ENCODE measurements at regions not wholly inside any gene's neighbourhood (a gene's known extent, or its start where the extent isn't known, plus 50 kb on each side); places are given as distances from the start of the nearest gene placed in this dataset.

DNA sequence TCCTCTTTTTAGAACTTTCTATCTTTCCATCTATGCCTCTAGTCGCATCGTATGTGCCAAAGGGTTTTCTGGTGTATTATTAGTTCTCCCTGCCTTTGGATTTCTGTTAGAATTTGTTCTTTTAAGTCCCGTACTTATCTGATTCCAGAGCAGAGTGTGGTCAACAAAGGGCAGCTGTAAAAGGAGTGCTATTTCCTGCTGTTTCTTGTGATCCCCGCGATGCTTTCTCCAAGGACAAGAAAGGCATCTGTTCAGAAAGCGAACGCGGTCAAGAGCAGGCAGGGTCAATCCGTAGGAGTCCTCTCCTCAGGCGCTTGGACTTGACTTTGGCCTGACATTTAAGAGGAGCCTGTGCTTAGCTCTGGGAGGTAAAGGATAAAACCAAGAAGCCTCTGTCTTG, 1152.1 kb upstream of the AUTS2 start:
- WGBS = 67% methylated on average over 10 of the region's 10 CpGs
- no peak overlapping the region for H3K27ac ChIP-seq (ENCODE audit: low read depth in 1 of 2, low read length in 2 of 2)
- no peaks in the 10 kb centered on the region for H3K27me3 ChIP-seq (ENCODE audit: control insufficient read depth in 4 of 4, insufficient read depth in 4 of 4, low read length in 3 of 4)
- no peak overlapping the region for H3K9ac ChIP-seq (ENCODE audit: low read depth in 1 of 2, low read length in 2 of 2)
- TF ChIP-seq FOXA2 (IDR thresholded peaks at IDR 0.05) = no peak
- no peak for TF ChIP-seq EGR1 (IDR thresholded peaks at IDR 0.05; ENCODE audit: low read depth in 2 of 2)
- no peak for TF ChIP-seq JUND (IDR thresholded peaks at IDR 0.05)
- TF ChIP-seq NR2F2 (IDR thresholded peaks at IDR 0.05) = no peak
- TF ChIP-seq, protein P1, sequence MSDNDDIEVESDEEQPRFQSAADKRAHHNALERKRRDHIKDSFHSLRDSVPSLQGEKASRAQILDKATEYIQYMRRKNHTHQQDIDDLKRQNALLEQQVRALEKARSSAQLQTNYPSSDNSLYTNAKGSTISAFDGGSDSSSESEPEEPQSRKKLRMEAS (IDR thresholded peaks at IDR 0.05) = no peak
- H3K4me3 ChIP-seq (ENCODE audit: low read depth in 1 of 3, low read length in 3 of 3) = no peak overlapping the region
- DNase-seq (ENCODE audit: low spot score) = no peak
- H3K36me3 ChIP-seq (ENCODE audit: control insufficient read depth in 4 of 4, insufficient read depth in 3 of 4, low read depth in 1 of 4, low read length in 3 of 4) = no peaks in the 10 kb centered on the region
- H3K4me1 ChIP-seq (ENCODE audit: control insufficient read depth in 4 of 4, insufficient read depth in 4 of 4, low read length in 3 of 4) = no peaks in the 10 kb centered on the region
- H3K9me3 ChIP-seq (ENCODE audit: control insufficient read depth in 4 of 4, low read length in 3 of 4) = peaks cover 0 to 4% (median under 1%) of the 10 kb centered on the region in 4 donors

DNA sequence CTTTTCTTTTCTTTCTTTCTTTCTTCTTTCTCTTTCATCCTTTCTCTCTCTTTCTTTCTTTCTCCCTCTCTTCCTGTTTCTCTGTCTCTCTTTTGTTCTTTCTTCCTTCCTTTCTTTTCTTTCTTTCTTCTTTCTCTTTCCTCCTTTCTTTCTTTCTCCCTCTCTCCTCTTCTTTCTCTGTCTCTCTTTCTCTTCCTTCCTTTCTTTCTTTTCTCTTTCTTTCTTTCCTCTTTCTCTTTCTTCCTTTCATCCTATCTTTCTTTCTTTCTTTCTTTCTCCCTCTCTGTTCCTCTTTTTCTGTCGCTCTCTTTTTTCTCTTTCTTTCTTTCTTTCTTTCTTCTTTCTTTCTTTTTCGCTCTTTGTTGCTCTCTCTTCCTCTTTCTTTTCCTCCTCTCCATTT, 1149.2 kb upstream of the AUTS2 start:
- peaks cover 0 to 4% (median under 1%) of the 10 kb centered on the region in 4 donors for H3K9me3 ChIP-seq (ENCODE audit: control insufficient read depth in 4 of 4, low read length in 3 of 4)
- no peak overlapping the region for H3K27ac ChIP-seq (ENCODE audit: low read depth in 1 of 2, low read length in 2 of 2)
- 80% methylated on average over 1 of the region's 2 CpGs for WGBS

DNA sequence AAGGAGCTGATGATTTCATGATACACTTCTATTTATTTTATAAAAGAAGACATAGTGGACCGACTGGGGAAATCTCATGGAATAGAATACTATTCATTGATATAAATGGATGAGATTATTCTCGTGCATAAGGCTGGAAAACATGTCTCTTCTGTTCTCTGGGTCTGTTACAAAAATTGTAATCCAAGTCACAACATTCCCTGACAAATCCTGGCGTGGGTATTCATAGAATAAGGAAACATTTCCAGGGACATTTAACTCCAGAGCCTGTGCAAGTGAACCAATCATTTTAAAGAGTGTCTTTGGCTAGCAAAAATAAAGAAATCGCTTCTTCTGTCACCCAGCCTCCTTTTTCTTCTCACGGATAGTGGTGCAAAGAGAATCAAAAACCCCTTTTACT, 1148.5 kb upstream of the AUTS2 start:
- H3K36me3 ChIP-seq (ENCODE audit: control insufficient read depth in 4 of 4, insufficient read depth in 3 of 4, low read depth in 1 of 4, low read length in 3 of 4) = no peaks in the 10 kb centered on the region
- no peak overlapping the region for H3K27ac ChIP-seq (ENCODE audit: low read depth in 1 of 2, low read length in 2 of 2)
- peaks cover 0 to 4% (median under 1%) of the 10 kb centered on the region in 4 donors for H3K9me3 ChIP-seq (ENCODE audit: control insufficient read depth in 4 of 4, low read length in 3 of 4)
- no peaks in the 10 kb centered on the region for H3K27me3 ChIP-seq (ENCODE audit: control insufficient read depth in 4 of 4, insufficient read depth in 4 of 4, low read length in 3 of 4)
- no peak overlapping the region for H3K4me3 ChIP-seq (ENCODE audit: low read depth in 1 of 3, low read length in 3 of 3)
- TF ChIP-seq, protein P1 (IDR thresholded peaks at IDR 0.05) = no peak
- TF ChIP-seq, protein P2, sequence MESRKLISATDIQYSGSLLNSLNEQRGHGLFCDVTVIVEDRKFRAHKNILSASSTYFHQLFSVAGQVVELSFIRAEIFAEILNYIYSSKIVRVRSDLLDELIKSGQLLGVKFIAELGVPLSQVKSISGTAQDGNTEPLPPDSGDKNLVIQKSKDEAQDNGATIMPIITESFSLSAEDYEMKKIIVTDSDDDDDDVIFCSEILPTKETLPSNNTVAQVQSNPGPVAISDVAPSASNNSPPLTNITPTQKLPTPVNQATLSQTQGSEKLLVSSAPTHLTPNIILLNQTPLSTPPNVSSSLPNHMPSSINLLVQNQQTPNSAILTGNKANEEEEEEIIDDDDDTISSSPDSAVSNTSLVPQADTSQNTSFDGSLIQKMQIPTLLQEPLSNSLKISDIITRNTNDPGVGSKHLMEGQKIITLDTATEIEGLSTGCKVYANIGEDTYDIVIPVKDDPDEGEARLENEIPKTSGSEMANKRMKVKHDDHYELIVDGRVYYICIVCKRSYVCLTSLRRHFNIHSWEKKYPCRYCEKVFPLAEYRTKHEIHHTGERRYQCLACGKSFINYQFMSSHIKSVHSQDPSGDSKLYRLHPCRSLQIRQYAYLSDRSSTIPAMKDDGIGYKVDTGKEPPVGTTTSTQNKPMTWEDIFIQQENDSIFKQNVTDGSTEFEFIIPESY (IDR thresholded peaks at IDR 0.05) = no peak
- TF ChIP-seq RXRA (IDR thresholded peaks at IDR 0.05) (no peak), FOXA1 (IDR thresholded peaks at IDR 0.05) (no peak), SP1 (IDR thresholded peaks at IDR 0.05) (no peak), FOXA2 (IDR thresholded peaks at IDR 0.05) (no peak), YY1 (IDR thresholded peaks at IDR 0.05) (no peak), HNF4A (conservative IDR thresholded peaks at IDR 0.05) (no peak), RAD21 (IDR thresholded peaks at IDR 0.05) (no peak), HNF4G (IDR thresholded peaks at IDR 0.05) (no peak), GABPA (IDR thresholded peaks at IDR 0.05 in 1 of 2, conservative IDR thresholded peaks at IDR 0.05 in 1 of 2) (no peak)
- TF ChIP-seq, protein P3, sequence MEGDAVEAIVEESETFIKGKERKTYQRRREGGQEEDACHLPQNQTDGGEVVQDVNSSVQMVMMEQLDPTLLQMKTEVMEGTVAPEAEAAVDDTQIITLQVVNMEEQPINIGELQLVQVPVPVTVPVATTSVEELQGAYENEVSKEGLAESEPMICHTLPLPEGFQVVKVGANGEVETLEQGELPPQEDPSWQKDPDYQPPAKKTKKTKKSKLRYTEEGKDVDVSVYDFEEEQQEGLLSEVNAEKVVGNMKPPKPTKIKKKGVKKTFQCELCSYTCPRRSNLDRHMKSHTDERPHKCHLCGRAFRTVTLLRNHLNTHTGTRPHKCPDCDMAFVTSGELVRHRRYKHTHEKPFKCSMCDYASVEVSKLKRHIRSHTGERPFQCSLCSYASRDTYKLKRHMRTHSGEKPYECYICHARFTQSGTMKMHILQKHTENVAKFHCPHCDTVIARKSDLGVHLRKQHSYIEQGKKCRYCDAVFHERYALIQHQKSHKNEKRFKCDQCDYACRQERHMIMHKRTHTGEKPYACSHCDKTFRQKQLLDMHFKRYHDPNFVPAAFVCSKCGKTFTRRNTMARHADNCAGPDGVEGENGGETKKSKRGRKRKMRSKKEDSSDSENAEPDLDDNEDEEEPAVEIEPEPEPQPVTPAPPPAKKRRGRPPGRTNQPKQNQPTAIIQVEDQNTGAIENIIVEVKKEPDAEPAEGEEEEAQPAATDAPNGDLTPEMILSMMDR (IDR thresholded peaks at IDR 0.05; ENCODE audit: low read depth, low read length, missing input control) = no peak
- TF ChIP-seq, protein P4, sequence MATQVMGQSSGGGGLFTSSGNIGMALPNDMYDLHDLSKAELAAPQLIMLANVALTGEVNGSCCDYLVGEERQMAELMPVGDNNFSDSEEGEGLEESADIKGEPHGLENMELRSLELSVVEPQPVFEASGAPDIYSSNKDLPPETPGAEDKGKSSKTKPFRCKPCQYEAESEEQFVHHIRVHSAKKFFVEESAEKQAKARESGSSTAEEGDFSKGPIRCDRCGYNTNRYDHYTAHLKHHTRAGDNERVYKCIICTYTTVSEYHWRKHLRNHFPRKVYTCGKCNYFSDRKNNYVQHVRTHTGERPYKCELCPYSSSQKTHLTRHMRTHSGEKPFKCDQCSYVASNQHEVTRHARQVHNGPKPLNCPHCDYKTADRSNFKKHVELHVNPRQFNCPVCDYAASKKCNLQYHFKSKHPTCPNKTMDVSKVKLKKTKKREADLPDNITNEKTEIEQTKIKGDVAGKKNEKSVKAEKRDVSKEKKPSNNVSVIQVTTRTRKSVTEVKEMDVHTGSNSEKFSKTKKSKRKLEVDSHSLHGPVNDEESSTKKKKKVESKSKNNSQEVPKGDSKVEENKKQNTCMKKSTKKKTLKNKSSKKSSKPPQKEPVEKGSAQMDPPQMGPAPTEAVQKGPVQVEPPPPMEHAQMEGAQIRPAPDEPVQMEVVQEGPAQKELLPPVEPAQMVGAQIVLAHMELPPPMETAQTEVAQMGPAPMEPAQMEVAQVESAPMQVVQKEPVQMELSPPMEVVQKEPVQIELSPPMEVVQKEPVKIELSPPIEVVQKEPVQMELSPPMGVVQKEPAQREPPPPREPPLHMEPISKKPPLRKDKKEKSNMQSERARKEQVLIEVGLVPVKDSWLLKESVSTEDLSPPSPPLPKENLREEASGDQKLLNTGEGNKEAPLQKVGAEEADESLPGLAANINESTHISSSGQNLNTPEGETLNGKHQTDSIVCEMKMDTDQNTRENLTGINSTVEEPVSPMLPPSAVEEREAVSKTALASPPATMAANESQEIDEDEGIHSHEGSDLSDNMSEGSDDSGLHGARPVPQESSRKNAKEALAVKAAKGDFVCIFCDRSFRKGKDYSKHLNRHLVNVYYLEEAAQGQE (IDR thresholded peaks at IDR 0.05) = no peak
- TF ChIP-seq, protein P5, sequence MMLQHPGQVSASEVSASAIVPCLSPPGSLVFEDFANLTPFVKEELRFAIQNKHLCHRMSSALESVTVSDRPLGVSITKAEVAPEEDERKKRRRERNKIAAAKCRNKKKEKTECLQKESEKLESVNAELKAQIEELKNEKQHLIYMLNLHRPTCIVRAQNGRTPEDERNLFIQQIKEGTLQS (IDR thresholded peaks at IDR 0.05) = no peak
- DNase-seq (ENCODE audit: low spot score) = no peak
- 70% methylated on average over 5 of the region's 5 CpGs for WGBS
- no peak overlapping the region for H3K9ac ChIP-seq (ENCODE audit: low read depth in 1 of 2, low read length in 2 of 2)
- H3K4me1 ChIP-seq (ENCODE audit: control insufficient read depth in 4 of 4, insufficient read depth in 4 of 4, low read length in 3 of 4) = no peaks in the 10 kb centered on the region

More for the DNA sequence above, 1149.2 kb upstream of the AUTS2 start:
- H3K4me3 ChIP-seq (ENCODE audit: low read depth in 1 of 3, low read length in 3 of 3) = no peak overlapping the region
- H3K36me3 ChIP-seq (ENCODE audit: control insufficient read depth in 4 of 4, insufficient read depth in 3 of 4, low read depth in 1 of 4, low read length in 3 of 4) = no peaks in the 10 kb centered on the region
- TF ChIP-seq GABPA (IDR thresholded peaks at IDR 0.05 in 1 of 2, conservative IDR thresholded peaks at IDR 0.05 in 1 of 2) = no peak
- H3K4me1 ChIP-seq (ENCODE audit: control insufficient read depth in 4 of 4, insufficient read depth in 4 of 4, low read length in 3 of 4) = no peaks in the 10 kb centered on the region
- H3K9ac ChIP-seq (ENCODE audit: low read depth in 1 of 2, low read length in 2 of 2) = no peak overlapping the region
- H3K27me3 ChIP-seq (ENCODE audit: control insufficient read depth in 4 of 4, insufficient read depth in 4 of 4, low read length in 3 of 4) = no peaks in the 10 kb centered on the region
- DNase-seq (ENCODE audit: low spot score) = no peak
